ENCODE measurements at regions not wholly inside any gene's neighbourhood (a gene's known extent, or its start where the extent isn't known, plus 50 kb on each side); places are given as distances from the start of the nearest gene placed in this dataset.
"Not testable (repeated sequence)": the region's sequence is repeated elsewhere in the genome, so short reads cannot be mapped to it uniquely, and the experiment has no call there.

GRCh38 chr16:29202642-29203041 is 203.9 kb downstream of the NPIPB11 start:
- not testable (repeated sequence) for TF ChIP-seq CTCF, POLR2A (IDR thresholded peaks at IDR 0.05)

Measured in thyroid gland (tissue), 4 donors.